HG03575 (cell line): ENCODE measurements at regions not wholly inside any gene's neighbourhood (a gene's known extent, or its start where the extent isn't known, plus 50 kb on each side); places are given as distances from the start of the nearest gene placed in this dataset.
"Not testable (repeated sequence)": the region's sequence is repeated elsewhere in the genome, so short reads cannot be mapped to it uniquely, and the experiment has no call there.

Experiments used
- ATAC-seq: cut with Tn5 transposase; IDR thresholded peaks from one replicate; pipeline ENCODE4 v1.9.1; 2021; ENCODE audit not compliant: unreplicated experiment, insufficient number of reproducible peaks, low FRiP score; ENCODE audit errors: extremely low read depth

DNA sequence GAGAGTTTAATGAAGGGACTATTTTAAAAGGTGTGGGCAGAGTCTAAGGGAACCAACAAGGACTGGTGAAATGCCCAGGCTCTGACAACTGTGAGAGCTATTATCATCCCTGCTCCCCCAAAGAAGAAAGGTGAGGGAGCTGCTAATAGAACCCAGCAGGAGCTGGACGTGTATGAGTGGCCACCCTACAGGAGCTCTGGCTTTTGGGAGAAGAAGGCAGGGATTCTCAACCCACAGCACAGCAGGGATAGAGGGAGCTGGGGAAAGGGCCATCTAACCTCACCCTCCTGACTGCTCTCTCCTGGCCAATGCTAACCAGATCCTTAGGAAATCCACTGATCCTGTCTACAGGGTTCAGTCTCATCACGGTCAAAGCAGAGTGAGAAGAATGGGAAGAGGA is 57.1 kb downstream of the GRIN2B start:
- ATAC-seq = no peak

GRCh38 chr12:13918897-13919296 is 62.5 kb downstream of the GRIN2B start:
- no peak for ATAC-seq

DNA sequence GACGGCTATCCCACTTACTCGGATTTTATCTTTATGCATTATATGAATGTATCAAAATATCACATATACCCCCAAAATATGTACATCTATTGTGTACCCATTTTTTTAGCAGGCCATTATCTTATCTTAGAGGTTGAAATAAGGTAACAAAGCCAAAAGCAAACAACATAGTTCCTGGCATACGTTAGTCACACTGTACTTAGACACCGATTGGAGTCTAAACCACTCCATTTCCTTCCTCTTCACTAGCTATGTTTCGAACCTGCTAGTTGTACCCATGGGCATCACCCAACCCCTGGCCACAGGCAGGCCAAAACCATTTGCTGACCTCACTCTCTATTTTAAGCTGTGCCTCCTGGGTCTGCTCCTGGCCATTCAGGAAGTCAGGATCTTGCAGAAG is 66.3 kb downstream of the GRIN2B start:
- ATAC-seq = no peak

DNA sequence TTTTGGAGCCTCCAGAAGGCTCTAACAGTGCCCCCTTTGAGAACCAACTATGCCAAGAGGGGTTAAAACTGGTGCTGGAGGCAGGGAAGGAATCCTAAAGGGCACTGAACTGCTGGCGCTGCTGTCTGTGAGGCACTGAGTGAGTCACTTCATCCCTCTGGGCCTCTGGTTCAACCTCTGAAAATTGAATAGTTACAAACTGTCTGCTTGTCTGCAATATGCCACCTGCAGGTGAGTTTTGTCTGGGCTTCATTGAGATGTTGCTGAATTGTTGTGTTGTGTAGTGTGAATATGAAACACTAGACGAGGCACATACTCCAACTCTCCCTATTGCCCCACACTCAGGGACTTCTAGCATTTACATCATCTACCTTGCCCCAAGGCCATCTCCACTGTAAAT is 68.0 kb downstream of the GRIN2B start:
- no peak for ATAC-seq

DNA sequence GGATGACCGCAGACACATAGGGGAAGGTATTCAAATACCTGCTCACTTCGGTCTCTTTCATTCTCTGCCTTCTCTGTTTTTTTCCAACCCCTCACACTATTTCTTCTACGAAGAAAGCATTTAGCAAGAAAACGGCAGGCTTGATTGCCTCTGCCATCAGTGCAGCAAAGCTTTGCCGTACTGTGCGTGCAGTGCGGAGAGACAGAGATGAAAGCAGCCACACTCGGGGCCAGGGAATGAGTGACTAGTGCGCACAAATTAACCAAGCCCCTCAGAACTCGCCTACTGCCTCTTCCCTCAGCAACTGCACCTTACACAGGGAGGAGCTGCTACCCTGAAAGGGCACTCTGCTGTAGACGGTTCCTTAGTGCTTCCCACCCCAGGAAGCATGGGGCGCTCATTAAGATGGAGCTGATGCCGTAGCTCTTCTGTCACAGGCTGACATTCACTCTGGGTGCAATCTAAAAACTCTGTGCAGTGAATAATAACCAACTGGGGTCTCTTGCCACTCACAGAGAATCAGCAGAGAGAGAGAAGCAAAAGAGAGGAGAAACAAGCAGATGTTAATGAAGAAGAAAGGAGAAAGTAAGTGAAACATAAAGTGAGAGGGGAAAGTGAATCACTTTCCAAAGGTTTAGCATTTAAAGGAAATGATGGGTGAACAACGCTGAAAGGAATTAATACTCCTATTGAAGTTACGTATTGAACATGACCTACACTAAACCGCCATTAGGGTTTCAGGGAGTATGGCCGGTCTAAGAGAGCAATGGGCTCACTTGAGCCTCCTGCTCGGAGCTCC is 69.4 kb downstream of the GRIN2B start:
- ATAC-seq = no peak

- ATAC-seq = no peak
Measured at GRCh38 chr12:13905794-13906193, 75.6 kb downstream of the GRIN2B start.

GRCh38 chr12:13900718-13901117 is 80.7 kb downstream of the GRIN2B start:
- no peak for ATAC-seq

DNA sequence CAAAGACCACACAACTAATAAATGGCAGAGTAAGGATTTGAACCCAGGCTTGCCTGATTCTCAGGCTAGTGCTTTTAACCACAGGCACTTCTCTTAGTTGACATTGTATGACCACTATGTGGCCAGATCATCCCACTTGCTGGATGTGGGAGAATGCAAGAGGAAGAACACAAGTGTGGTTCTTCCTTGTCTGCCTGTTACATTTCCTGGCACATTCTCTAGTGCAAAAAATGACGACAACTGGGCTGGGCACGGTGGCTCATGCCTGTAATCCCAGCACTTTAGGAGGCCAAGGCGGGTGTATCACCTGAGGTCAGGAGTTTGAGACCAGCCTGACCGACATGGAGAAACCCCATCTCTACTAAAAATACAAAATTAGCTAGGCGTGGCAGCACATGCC is 83.0 kb downstream of the GRIN2B start:
- not testable (repeated sequence) for ATAC-seq

- ATAC-seq = no peak
Measured at GRCh38 chr12:13897811-13898210, 83.6 kb downstream of the GRIN2B start.

DNA sequence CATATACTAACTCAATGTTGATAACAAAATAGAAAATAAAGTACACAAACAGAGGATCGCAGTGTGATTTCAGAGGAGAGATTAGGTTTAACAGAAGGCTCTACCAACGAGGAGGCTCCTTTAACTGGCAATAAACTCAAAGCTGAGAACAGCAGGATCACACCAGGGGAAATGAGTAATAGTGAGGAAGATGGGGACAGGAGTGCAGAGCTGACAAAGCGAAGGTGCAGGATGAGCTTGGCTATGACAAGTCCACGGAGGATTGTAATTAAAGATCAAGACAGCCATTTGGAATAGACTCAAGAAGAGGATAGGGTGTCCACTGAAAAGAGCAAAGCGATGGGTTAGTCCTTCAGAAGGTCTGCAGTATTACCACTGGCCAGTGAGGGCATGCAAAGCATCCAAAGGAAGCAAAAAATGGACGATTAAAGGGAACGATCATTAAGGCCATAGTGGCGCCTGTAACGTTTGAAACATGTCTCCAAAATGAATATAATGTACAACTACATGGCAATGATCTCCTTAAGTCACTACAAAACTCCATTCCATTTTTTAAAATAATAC is 85.3 kb downstream of the GRIN2B start:
- ATAC-seq = no peak

DNA sequence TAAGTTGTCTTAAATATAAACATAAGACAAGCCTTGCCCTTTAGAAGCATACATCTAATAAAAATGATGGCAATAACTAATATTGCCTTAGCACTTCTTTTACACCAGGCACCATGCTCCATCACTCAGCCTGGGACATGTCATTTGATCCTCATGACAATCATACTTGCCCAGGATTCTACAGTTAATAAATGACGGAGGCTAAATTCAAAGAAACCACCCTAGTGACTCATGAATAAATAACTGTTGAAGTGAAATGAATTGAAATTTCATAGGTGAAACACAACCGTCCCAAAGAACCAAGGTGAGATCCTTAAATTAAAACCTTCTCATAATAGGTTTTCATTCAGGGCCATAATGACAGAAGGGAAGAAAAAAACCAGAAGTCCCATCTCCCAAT is 89.5 kb downstream of the GRIN2B start:
- no peak for ATAC-seq

DNA sequence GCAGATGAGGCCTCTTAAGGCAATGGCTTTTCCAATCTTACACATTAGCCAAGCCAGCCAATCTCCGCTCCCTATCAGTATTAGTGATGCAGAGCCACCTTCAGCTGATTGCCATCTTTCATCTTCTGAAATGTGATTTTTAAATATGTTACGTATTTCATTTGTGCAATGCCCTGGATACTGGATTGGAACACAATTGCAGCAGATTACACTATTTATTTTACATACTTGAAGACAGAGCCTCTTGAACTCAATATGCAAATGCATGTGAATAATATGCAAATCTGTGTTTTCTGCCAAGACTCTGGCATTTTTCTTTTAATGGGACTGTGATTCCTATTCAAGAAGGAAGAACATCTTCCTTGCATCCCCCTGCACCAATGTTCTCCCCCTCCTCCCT is 90.5 kb downstream of the GRIN2B start:
- no peak for ATAC-seq

- no peak for ATAC-seq
Measured at GRCh38 chr12:13887779-13888388, 93.5 kb downstream of the GRIN2B start.

GRCh38 chr12:13882176-13882575 is 99.2 kb downstream of the GRIN2B start:
- ATAC-seq = no peak

DNA sequence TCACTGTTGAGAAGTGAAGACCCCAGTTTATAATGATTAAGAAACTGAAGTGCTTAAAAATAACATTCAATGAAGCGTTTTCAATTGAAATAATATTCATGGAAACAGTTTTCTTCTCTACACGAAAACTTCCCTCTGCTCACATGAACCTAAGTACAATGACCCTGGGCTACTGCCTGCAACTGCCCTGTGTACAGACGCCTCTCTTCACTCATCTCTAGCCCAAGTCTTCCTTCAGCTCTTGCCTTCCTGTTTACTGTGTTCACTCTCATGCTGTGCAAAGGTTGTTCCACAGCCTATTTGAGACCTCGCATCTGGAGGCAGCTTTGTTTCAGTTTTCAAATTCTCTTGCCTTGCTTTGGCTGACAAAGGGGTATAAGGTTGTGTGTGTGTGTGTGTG is 100.8 kb downstream of the GRIN2B start:
- no peak for ATAC-seq

- ATAC-seq = no peak
Measured at GRCh38 chr12:13875744-13876143, 105.7 kb downstream of the GRIN2B start.

GRCh38 chr12:13870255-13870654 is 111.1 kb downstream of the GRIN2B start:
- ATAC-seq = no peak

DNA sequence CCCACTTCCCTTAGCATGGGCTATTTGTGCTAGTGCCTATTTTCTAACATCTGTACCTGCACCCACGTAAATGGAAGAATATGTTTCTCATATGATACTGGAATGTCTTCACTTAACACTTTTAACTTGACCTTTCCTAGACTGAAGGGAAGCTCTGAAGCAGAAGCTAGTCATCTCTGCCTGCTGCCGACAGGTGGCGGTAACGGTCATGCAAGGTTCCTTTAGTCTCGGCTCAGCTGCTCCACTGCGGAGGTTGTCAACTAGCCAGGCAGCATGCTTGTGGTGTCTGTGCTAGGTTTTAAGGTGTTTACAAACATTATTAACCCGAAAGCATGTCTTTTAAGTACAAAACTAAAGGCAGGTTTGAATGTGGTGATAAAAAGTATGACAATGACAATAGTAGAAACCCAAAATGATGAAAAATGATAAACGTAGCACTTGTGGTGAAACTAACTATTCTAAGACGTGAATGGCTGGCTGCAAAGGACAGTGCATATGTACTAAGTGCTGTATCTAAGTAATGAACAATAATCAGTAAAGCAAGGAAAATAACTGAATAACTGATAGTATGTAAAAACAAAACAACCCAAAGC is 117.2 kb downstream of the GRIN2B start:
- ATAC-seq = peak; percentile 90

- no peak for ATAC-seq
Measured at GRCh38 chr12:13857750-13858149, 123.7 kb downstream of the GRIN2B start.

- ATAC-seq = no peak
Measured at GRCh38 chr12:13853471-13853870, 127.9 kb downstream of the GRIN2B start.
